ENCODE measurements at regions not wholly inside any gene's neighbourhood (a gene's known extent, or its start where the extent isn't known, plus 50 kb on each side); places are given as distances from the start of the nearest gene placed in this dataset.

DNA sequence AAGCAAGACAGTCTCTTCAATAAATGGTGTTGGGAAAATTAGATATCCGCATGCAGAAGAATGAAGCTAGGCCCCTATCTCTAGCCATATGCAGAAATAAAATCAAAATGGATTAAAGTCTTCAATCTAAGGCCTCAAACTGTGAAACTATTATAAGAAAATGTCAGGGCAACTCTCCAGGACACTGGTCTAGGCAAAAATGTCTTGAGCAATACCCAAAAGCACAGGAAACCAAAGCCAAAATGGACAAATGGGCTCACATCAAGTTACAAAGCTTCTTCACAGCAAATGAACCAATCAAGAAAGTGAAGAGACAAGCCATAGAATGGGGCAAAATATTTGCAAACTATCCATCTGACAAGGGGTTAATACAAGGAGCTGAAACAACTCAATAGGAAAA lies 338.8 kb downstream of the NNT start:
- H4K20me1 ChIP-seq (ENCODE audit: insufficient read depth): no peaks in the 10 kb centered on the region
- CTCF ChIA-PET: no interaction called here

More for the DNA sequence above, 338.8 kb downstream of the NNT start:
- Histone ChIP-seq H2AFZ (ENCODE audit: low read depth, low read length, poor library complexity, severe bottlenecking) (no peak overlapping the region), H3K27ac (ENCODE audit: low read depth, low read length) (no peak overlapping the region), H3K4me3 (replicated peaks in 1 of 2; ENCODE audit: low read depth in 1 of 2, low read length in 2 of 2) (no peak overlapping the region), H3K27me3 (ENCODE audit: insufficient read depth, low read length) (no peaks in the 10 kb centered on the region), H3K9me3 (ENCODE audit: control insufficient read depth in 1 of 2, insufficient read depth in 1 of 2, low read depth in 1 of 2, low read length in 2 of 2) (no peaks in the 10 kb centered on the region), H3K4me1 (ENCODE audit: control insufficient read depth in 1 of 2, insufficient read depth in 2 of 2, low read length in 2 of 2) (no peaks in the 10 kb centered on the region), H3K36me3 (ENCODE audit: control insufficient read depth in 1 of 2, insufficient read depth in 2 of 2, low read length in 2 of 2) (no peaks in the 10 kb centered on the region), H3K9me2 (ENCODE audit: insufficient read depth) (no peaks in the 10 kb centered on the region), H3K79me2 (ENCODE audit: insufficient read depth, low read length) (no peaks in the 10 kb centered on the region), H3K9ac (ENCODE audit: low read length) (no peak overlapping the region), H3K4me2 (ENCODE audit: low read length) (no peak overlapping the region)
- BruUV-seq (replicated peaks): no TSS peak
- ChIA-PET RAD21 (ENCODE audit: low non-redundant PET in 1 of 2, low total read pairs in 2 of 2, uncharacterized antibody in 2 of 2, unreplicated experiment in 2 of 2) (no interaction called here), POLR2A (no interaction called here)
- TF ChIP-seq, protein P1, sequence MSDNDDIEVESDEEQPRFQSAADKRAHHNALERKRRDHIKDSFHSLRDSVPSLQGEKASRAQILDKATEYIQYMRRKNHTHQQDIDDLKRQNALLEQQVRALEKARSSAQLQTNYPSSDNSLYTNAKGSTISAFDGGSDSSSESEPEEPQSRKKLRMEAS (IDR thresholded peaks at IDR 0.05): no peak
- TF ChIP-seq RAD21 (IDR thresholded peaks at IDR 0.05; ENCODE audit: low read depth) (no peak), ZFX (IDR thresholded peaks at IDR 0.05) (no peak), ZNF274 (IDR thresholded peaks at IDR 0.05; ENCODE audit: low read depth, low read length) (no peak), CEBPB (IDR thresholded peaks at IDR 0.05; ENCODE audit: low read depth) (no peak), JUND (IDR thresholded peaks at IDR 0.05) (no peak), POLR2AphosphoS5 (IDR thresholded peaks at IDR 0.05; ENCODE audit: low read depth, low read length) (no peak), ELF1 (IDR thresholded peaks at IDR 0.05; ENCODE audit: borderline replicate concordance, low read depth) (no peak), SRF (IDR thresholded peaks at IDR 0.05; ENCODE audit: low read depth) (no peak), CBX3 (IDR thresholded peaks at IDR 0.05; ENCODE audit: low read depth) (no peak), EZH2phosphoT487 (IDR thresholded peaks at IDR 0.05; ENCODE audit: borderline replicate concordance) (no peak), SP1 (IDR thresholded peaks at IDR 0.05; ENCODE audit: low read depth) (no peak), YY1 (IDR thresholded peaks at IDR 0.05; ENCODE audit: extremely low read depth, insufficient replicate concordance, low read depth, low read length) (no peak), EGR1 (IDR thresholded peaks at IDR 0.05; ENCODE audit: low read depth) (no peak), CTCF (IDR thresholded peaks at IDR 0.05 in 2 of 3, conservative IDR thresholded peaks at IDR 0.05 in 1 of 3; ENCODE audit: borderline replicate concordance in 1 of 3, insufficient read depth in 1 of 3, low read depth in 2 of 3, low read length in 2 of 3) (no peak), EZH2 (IDR thresholded peaks at IDR 0.05) (no peak), SIN3A (IDR thresholded peaks at IDR 0.05; ENCODE audit: low read depth) (no peak)
- ATAC-seq (no peak), DNase-seq (ENCODE audit: low read depth, low spot score) (no peak)
- intact Hi-C loops (cut with micrococcal nuclease): no loop called here
